ENCODE measurements at regions not wholly inside any gene's neighbourhood (a gene's known extent, or its start where the extent isn't known, plus 50 kb on each side); places are given as distances from the start of the nearest gene placed in this dataset.
"Not testable (repeated sequence)": the region's sequence is repeated elsewhere in the genome, so short reads cannot be mapped to it uniquely, and the experiment has no call there.

DNA sequence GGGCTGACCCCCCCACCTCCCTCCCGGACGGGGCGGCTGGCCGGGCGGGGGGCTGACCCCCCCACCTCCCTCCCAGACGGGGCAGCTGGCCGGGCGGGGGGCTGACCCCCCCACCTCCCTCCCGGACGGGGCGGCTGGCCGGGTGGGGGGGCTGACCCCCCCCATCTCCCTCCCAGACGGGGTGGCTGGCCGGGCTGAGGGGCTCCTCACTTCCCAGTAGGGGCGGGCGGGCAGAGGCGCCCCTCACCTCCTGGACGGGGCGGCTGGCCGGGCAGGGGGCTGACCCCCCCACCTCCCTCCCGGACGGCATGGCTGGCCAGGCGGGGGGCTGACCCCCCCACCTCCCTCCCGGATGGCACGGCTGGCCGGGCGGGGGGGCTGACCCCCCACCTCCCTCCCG lies 115.7 kb downstream of the MIAT start:
- not testable (repeated sequence) for TF ChIP-seq TCF12 (IDR thresholded peaks at IDR 0.05; ENCODE audit: low read depth, low read length); EZH2 (IDR thresholded peaks at IDR 0.05; ENCODE audit: low read depth, low read length, severe bottlenecking); POLR2A (IDR thresholded peaks at IDR 0.05; ENCODE audit: control extremely low read depth in 1 of 2, low read depth in 2 of 2, low read length in 2 of 2); SP1 (IDR thresholded peaks at IDR 0.05; ENCODE audit: low read depth, low read length); SRF (IDR thresholded peaks at IDR 0.05; ENCODE audit: low read depth, low read length); BRCA1 (IDR thresholded peaks at IDR 0.05; ENCODE audit: low read depth, low read length); TBP (IDR thresholded peaks at IDR 0.05; ENCODE audit: low read depth, low read length); GABPA (IDR thresholded peaks at IDR 0.05; ENCODE audit: borderline replicate concordance, insufficient read depth, low read length); SIN3A (conservative IDR thresholded peaks at IDR 0.05 in 1 of 2, IDR thresholded peaks at IDR 0.05 in 1 of 2; ENCODE audit: low read depth in 1 of 2, low read length in 2 of 2)
- TF ChIP-seq, protein P1, sequence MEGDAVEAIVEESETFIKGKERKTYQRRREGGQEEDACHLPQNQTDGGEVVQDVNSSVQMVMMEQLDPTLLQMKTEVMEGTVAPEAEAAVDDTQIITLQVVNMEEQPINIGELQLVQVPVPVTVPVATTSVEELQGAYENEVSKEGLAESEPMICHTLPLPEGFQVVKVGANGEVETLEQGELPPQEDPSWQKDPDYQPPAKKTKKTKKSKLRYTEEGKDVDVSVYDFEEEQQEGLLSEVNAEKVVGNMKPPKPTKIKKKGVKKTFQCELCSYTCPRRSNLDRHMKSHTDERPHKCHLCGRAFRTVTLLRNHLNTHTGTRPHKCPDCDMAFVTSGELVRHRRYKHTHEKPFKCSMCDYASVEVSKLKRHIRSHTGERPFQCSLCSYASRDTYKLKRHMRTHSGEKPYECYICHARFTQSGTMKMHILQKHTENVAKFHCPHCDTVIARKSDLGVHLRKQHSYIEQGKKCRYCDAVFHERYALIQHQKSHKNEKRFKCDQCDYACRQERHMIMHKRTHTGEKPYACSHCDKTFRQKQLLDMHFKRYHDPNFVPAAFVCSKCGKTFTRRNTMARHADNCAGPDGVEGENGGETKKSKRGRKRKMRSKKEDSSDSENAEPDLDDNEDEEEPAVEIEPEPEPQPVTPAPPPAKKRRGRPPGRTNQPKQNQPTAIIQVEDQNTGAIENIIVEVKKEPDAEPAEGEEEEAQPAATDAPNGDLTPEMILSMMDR (IDR thresholded peaks at IDR 0.05; ENCODE audit: control extremely low read depth in 1 of 3, insufficient read depth in 1 of 3, low read depth in 1 of 3, low read length in 3 of 3) = not testable (repeated sequence)

Measured in H1 (cell line).